ENCODE measurements at regions not wholly inside any gene's neighbourhood (a gene's known extent, or its start where the extent isn't known, plus 50 kb on each side); places are given as distances from the start of the nearest gene placed in this dataset.
"Not testable (repeated sequence)": the region's sequence is repeated elsewhere in the genome, so short reads cannot be mapped to it uniquely, and the experiment has no call there.

DNA sequence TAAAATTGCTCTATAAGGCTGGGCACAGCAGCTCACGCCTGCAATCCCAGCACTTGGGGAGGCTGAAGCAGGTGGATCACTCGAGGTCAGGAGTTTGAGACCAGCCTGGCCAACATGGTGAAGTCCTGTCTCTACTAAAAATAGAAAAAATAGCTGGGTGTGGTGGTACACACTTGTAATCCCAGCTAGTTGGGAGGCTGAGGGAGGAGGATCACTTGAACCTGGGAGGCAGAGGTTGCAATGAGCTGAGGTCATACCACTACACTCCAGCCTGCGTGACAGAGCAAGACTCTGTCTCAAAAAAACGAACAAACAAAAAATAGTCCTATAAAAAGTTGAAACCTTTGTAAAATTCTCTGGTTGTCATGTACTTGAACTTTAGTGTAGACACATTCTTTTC is 93.0 kb upstream of the KIF26B start:
- not testable (repeated sequence) for H3K9ac ChIP-seq (ENCODE audit: low read length); H2BK5ac ChIP-seq (ENCODE audit: low read length)

DNA sequence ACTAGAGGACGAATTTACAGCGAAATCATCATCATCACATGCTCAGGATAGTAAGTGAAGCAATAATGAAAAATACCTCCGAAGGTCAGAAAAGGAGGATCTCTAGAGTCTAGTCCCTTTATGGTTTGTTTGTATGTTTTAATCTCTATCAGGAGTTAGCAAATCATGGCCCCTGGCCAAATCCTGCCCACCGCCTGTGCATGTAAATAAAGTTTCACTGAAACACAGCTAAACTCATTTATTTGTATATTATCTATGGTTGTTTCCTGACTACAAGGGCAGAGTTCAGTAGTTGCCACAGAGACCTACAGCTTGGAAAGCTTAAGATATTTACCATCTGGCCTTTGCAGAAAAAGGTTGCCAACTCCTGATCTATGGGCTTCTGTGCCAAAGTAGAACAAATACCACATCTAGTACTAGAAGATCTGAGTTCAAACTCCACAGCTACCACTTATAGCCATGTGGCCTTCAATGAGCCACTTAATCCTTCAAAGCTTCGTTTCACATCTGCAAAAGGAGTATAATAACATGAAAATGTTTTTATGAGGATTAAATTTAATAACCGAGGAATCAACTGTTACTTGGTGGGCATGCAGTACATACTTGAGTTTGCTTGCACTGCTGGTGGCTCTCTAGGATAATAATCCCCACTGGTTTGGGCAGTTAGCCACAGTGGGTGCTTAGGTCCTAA is 94.0 kb upstream of the KIF26B start:
- Histone ChIP-seq H3K4me3 (ENCODE audit: low read length) (no peak overlapping the region), H3K18ac (ENCODE audit: low read length) (no peak overlapping the region), H2BK5ac (ENCODE audit: low read length) (no peak overlapping the region), H2AK5ac (ENCODE audit: low read length) (no peak overlapping the region), H3K27me3 (ENCODE audit: insufficient read depth, low read length, poor library complexity) (no peaks in the 10 kb centered on the region), H3K79me1 (ENCODE audit: low read length) (no peaks in the 10 kb centered on the region), H4K5ac (ENCODE audit: low read length) (no peak overlapping the region), H3K4me1 (ENCODE audit: control insufficient read depth, low read depth, low read length) (no peaks in the 10 kb centered on the region), H3K79me2 (ENCODE audit: control insufficient read depth, insufficient read depth, low read length) (no peaks in the 10 kb centered on the region), H3K23ac (ENCODE audit: low read length) (no peak overlapping the region), H3K27ac (ENCODE audit: low read depth, low read length) (no peak overlapping the region), H3K36me3 (ENCODE audit: control insufficient read depth, insufficient read depth, low read length) (no peaks in the 10 kb centered on the region), H3K56ac (ENCODE audit: low read length) (no peak overlapping the region), H3K4me2 (ENCODE audit: low read length) (no peak overlapping the region), H2BK120ac (ENCODE audit: low read depth, low read length) (no peak overlapping the region), H3K9ac (ENCODE audit: low read length) (no peak overlapping the region), H3K4ac (ENCODE audit: low read depth, low read length) (no peak overlapping the region), H4K8ac (ENCODE audit: low read depth, low read length) (no peak overlapping the region), H2BK15ac (replicated peaks; ENCODE audit: low read depth) (no peak overlapping the region)
- DNase-seq, result no peak
- WGBS (ENCODE audit: extremely low coverage, insufficient coverage, low lambda C conversion rate), result no CpG with 5 or more reads among the region's 6 CpGs

More for the DNA sequence above, 93.0 kb upstream of the KIF26B start:
- H3K36me3 ChIP-seq (ENCODE audit: control insufficient read depth, insufficient read depth, low read length); H3K27me3 ChIP-seq (ENCODE audit: insufficient read depth, low read length, poor library complexity); DNase-seq; H3K4ac ChIP-seq (ENCODE audit: low read depth, low read length); H3K23ac ChIP-seq (ENCODE audit: low read length); H3K4me2 ChIP-seq (ENCODE audit: low read length); H2BK15ac ChIP-seq (replicated peaks; ENCODE audit: low read depth); H3K79me2 ChIP-seq (ENCODE audit: control insufficient read depth, insufficient read depth, low read length); H3K27ac ChIP-seq (ENCODE audit: low read depth, low read length); H3K4me3 ChIP-seq (ENCODE audit: low read length); H3K79me1 ChIP-seq (ENCODE audit: low read length); H4K8ac ChIP-seq (ENCODE audit: low read depth, low read length); H3K18ac ChIP-seq (ENCODE audit: low read length); H4K5ac ChIP-seq (ENCODE audit: low read length); H2AK5ac ChIP-seq (ENCODE audit: low read length); H2BK120ac ChIP-seq (ENCODE audit: low read depth, low read length); H3K4me1 ChIP-seq (ENCODE audit: control insufficient read depth, low read depth, low read length); H3K56ac ChIP-seq (ENCODE audit: low read length): not testable (repeated sequence)
- no CpG with 5 or more reads among the region's 4 CpGs for WGBS (ENCODE audit: extremely low coverage, insufficient coverage, low lambda C conversion rate)

DNA sequence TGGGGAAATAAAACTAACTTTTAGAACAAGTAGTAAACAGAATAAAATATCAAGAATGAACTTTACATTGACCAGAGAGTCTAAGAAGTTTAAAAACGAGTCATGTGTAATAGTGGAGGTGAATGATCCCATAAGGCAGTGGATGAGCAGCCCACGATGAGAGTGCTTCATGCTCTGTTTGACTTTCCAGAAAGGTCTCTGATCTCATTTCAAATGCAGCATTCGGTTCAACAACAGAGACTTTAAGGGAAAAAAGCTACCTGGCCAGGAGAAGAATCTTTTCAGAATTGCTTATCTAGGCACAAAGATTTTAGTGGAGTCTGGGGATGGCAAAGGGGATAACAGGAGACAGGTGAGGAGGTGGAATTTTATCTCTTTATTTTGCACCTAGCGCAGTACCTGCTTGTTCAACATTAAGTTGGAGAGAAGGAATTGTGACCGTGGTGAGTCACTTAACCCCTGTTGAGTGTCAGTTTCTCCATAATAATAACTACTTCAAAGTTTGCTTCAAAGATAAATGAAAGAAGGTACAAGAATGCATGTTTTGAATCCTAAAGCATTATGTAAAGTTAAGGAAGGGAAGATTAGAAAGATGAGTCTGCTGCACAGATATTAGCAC is 94.9 kb upstream of the KIF26B start:
- Histone ChIP-seq H2BK5ac (ENCODE audit: low read length) (no peak overlapping the region), H2AK5ac (ENCODE audit: low read length) (no peak overlapping the region), H3K27ac (ENCODE audit: low read depth, low read length) (no peak overlapping the region), H2BK15ac (replicated peaks; ENCODE audit: low read depth) (no peak overlapping the region), H3K4me2 (ENCODE audit: low read length) (no peak overlapping the region), H3K56ac (ENCODE audit: low read length) (no peak overlapping the region), H3K9ac (ENCODE audit: low read length) (no peak overlapping the region), H3K4me1 (ENCODE audit: control insufficient read depth, low read depth, low read length) (no peaks in the 10 kb centered on the region), H3K4ac (ENCODE audit: low read depth, low read length) (no peak overlapping the region), H3K79me2 (ENCODE audit: control insufficient read depth, insufficient read depth, low read length) (no peaks in the 10 kb centered on the region), H4K8ac (ENCODE audit: low read depth, low read length) (no peak overlapping the region), H3K36me3 (ENCODE audit: control insufficient read depth, insufficient read depth, low read length) (no peaks in the 10 kb centered on the region), H3K79me1 (ENCODE audit: low read length) (no peaks in the 10 kb centered on the region), H3K23ac (ENCODE audit: low read length) (no peak overlapping the region), H4K5ac (ENCODE audit: low read length) (no peak overlapping the region), H3K18ac (ENCODE audit: low read length) (no peak overlapping the region), H2BK120ac (ENCODE audit: low read depth, low read length) (no peak overlapping the region), H3K4me3 (ENCODE audit: low read length) (no peak overlapping the region), H3K27me3 (ENCODE audit: insufficient read depth, low read length, poor library complexity) (no peaks in the 10 kb centered on the region)
- peak; percentile 41 for DNase-seq
- no CpG with 5 or more reads among the region's 5 CpGs for WGBS (ENCODE audit: extremely low coverage, insufficient coverage, low lambda C conversion rate)

DNA sequence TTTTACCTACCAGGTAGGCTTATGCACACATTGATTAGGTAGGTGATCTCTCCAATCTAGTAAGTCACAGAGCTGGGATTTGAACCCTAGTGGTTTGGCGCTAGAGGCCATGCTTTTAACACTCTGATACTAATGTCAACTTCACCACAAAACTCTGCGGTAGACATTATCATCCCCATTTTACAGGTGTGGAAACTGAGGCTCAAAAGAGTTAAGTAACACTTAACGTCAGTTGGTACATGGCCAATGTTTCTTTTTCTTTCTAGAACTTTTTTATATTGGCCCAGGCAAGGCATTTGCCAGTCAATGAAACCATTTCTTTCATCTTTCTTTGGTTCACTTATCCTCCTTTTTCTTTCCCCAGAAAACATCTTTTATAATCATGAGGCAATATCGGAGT is 95.9 kb upstream of the KIF26B start:
- Histone ChIP-seq H3K23ac (ENCODE audit: low read length) (no peak overlapping the region), H3K79me1 (ENCODE audit: low read length) (no peaks in the 10 kb centered on the region), H3K4me2 (ENCODE audit: low read length) (no peak overlapping the region), H4K8ac (ENCODE audit: low read depth, low read length) (no peak overlapping the region), H3K27ac (ENCODE audit: low read depth, low read length) (no peak overlapping the region), H3K9ac (ENCODE audit: low read length) (no peak overlapping the region), H3K4ac (ENCODE audit: low read depth, low read length) (no peak overlapping the region), H3K4me3 (ENCODE audit: low read length) (no peak overlapping the region), H3K4me1 (ENCODE audit: control insufficient read depth, low read depth, low read length) (no peaks in the 10 kb centered on the region), H2BK120ac (ENCODE audit: low read depth, low read length) (no peak overlapping the region), H2AK5ac (ENCODE audit: low read length) (no peak overlapping the region), H2BK5ac (ENCODE audit: low read length) (no peak overlapping the region), H4K5ac (ENCODE audit: low read length) (no peak overlapping the region), H3K27me3 (ENCODE audit: insufficient read depth, low read length, poor library complexity) (no peaks in the 10 kb centered on the region), H3K79me2 (ENCODE audit: control insufficient read depth, insufficient read depth, low read length) (no peaks in the 10 kb centered on the region), H3K36me3 (ENCODE audit: control insufficient read depth, insufficient read depth, low read length) (no peaks in the 10 kb centered on the region), H3K56ac (ENCODE audit: low read length) (no peak overlapping the region), H2BK15ac (replicated peaks; ENCODE audit: low read depth) (no peak overlapping the region), H3K18ac (ENCODE audit: low read length) (no peak overlapping the region)
- WGBS (ENCODE audit: extremely low coverage, insufficient coverage, low lambda C conversion rate), result no CpG with 5 or more reads among the region's 4 CpGs
- DNase-seq, result no peak

DNA sequence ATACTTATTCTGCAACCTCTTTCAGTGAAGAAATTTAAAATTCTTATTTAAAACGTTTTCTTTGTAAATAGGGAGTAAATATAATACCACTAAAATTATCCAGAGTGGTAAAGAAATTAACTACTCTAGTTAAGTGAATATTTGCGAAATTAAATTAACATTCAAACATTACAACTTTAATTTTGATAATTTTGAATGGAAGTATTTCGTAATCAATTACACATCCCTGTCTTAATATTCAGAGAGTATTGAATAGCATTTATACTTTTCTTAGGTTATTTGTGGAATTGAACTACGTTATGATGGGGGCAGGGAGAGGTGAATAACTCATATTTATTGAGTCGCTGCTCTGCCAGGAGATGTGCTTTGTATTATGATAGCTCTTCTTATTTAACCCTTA is 96.3 kb upstream of the KIF26B start:
- no peak overlapping the region for H3K27ac ChIP-seq (ENCODE audit: low read depth, low read length)
- no peak overlapping the region for H2BK5ac ChIP-seq (ENCODE audit: low read length)
- H3K79me1 ChIP-seq (ENCODE audit: low read length), result no peaks in the 10 kb centered on the region
- H3K4me3 ChIP-seq (ENCODE audit: low read length), result no peak overlapping the region
- H3K79me2 ChIP-seq (ENCODE audit: control insufficient read depth, insufficient read depth, low read length), result no peaks in the 10 kb centered on the region
- H2BK15ac ChIP-seq (replicated peaks; ENCODE audit: low read depth), result no peak overlapping the region
- H4K5ac ChIP-seq (ENCODE audit: low read length), result no peak overlapping the region
- H2BK120ac ChIP-seq (ENCODE audit: low read depth, low read length), result no peak overlapping the region
- no peaks in the 10 kb centered on the region for H3K27me3 ChIP-seq (ENCODE audit: insufficient read depth, low read length, poor library complexity)
- H3K4ac ChIP-seq (ENCODE audit: low read depth, low read length), result no peak overlapping the region
- H3K9ac ChIP-seq (ENCODE audit: low read length), result no peak overlapping the region
- no peak overlapping the region for H3K56ac ChIP-seq (ENCODE audit: low read length)
- no peak overlapping the region for H3K4me2 ChIP-seq (ENCODE audit: low read length)
- H3K23ac ChIP-seq (ENCODE audit: low read length), result no peak overlapping the region
- no peak overlapping the region for H2AK5ac ChIP-seq (ENCODE audit: low read length)
- WGBS (ENCODE audit: extremely low coverage, insufficient coverage, low lambda C conversion rate), result no CpG with 5 or more reads among the region's 5 CpGs
- no peak overlapping the region for H4K8ac ChIP-seq (ENCODE audit: low read depth, low read length)
- H3K4me1 ChIP-seq (ENCODE audit: control insufficient read depth, low read depth, low read length), result no peaks in the 10 kb centered on the region
- DNase-seq, result no peak
- H3K18ac ChIP-seq (ENCODE audit: low read length), result no peak overlapping the region
- H3K36me3 ChIP-seq (ENCODE audit: control insufficient read depth, insufficient read depth, low read length), result no peaks in the 10 kb centered on the region

DNA sequence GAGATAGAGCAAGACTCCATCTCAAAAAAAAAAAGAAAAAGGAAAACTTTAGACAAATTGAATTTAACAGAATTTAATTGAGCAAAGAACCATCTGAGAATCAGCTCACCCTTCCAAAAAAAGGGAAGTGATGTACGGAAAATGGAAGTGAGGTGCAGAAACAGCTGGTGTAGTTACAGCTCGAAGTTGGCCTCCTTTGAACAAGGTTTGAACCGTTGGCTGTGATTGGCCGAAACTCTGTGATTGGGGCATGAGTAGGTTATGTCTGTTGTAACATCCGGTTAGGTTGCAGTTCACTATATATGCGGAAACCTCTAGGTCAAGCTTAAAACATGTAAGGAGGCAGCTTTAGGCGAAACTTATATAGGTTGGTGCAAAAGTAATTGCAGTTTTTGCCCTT is 97.9 kb upstream of the KIF26B start:
- H3K4me1 ChIP-seq (ENCODE audit: control insufficient read depth, low read depth, low read length), result peaks cover 7% of the 10 kb centered on the region
- DNase-seq, result no peak
- H3K4me3 ChIP-seq (ENCODE audit: low read length), result no peak overlapping the region
- H2BK120ac ChIP-seq (ENCODE audit: low read depth, low read length), result no peak overlapping the region
- H4K8ac ChIP-seq (ENCODE audit: low read depth, low read length), result no peak overlapping the region
- no peaks in the 10 kb centered on the region for H3K27me3 ChIP-seq (ENCODE audit: insufficient read depth, low read length, poor library complexity)
- no peak overlapping the region for H4K5ac ChIP-seq (ENCODE audit: low read length)
- H3K79me2 ChIP-seq (ENCODE audit: control insufficient read depth, insufficient read depth, low read length), result no peaks in the 10 kb centered on the region
- no peak overlapping the region for H2BK15ac ChIP-seq (replicated peaks; ENCODE audit: low read depth)
- H3K27ac ChIP-seq (ENCODE audit: low read depth, low read length), result no peak overlapping the region
- no peaks in the 10 kb centered on the region for H3K79me1 ChIP-seq (ENCODE audit: low read length)
- no peak overlapping the region for H3K9ac ChIP-seq (ENCODE audit: low read length)
- no peak overlapping the region for H3K4me2 ChIP-seq (ENCODE audit: low read length)
- no peak overlapping the region for H3K4ac ChIP-seq (ENCODE audit: low read depth, low read length)
- no peak overlapping the region for H2AK5ac ChIP-seq (ENCODE audit: low read length)
- H3K23ac ChIP-seq (ENCODE audit: low read length), result no peak overlapping the region
- WGBS (ENCODE audit: extremely low coverage, insufficient coverage, low lambda C conversion rate), result no CpG with 5 or more reads among the region's 7 CpGs
- no peak overlapping the region for H3K56ac ChIP-seq (ENCODE audit: low read length)
- no peak overlapping the region for H3K18ac ChIP-seq (ENCODE audit: low read length)
- no peaks in the 10 kb centered on the region for H3K36me3 ChIP-seq (ENCODE audit: control insufficient read depth, insufficient read depth, low read length)
- H2BK5ac ChIP-seq (ENCODE audit: low read length), result no peak overlapping the region

Data from mesendoderm (in vitro differentiated cells).